Activated CD8-positive, alpha-beta memory T cell treated with anti-CD3 and anti-CD28 coated beads, Interleukin-2, amount 50 U/mL, for 48 hours (primary cell): ENCODE measurements at regions not wholly inside any gene's neighbourhood (a gene's known extent, or its start where the extent isn't known, plus 50 kb on each side); places are given as distances from the start of the nearest gene placed in this dataset.
"Not testable (repeated sequence)": the region's sequence is repeated elsewhere in the genome, so short reads cannot be mapped to it uniquely, and the experiment has no call there.

Experiments
- DNase-seq: peaks from one replicate; pipeline ENCODE4 v3.0.0-alpha.2; 2020

GRCh38 chr6:112821476-112821875 is 474.3 kb downstream of the RFPL4B start:
- no peak for DNase-seq

GRCh38 chr6:112822769-112823168 is 475.6 kb downstream of the RFPL4B start:
- DNase-seq: no peak

- DNase-seq: no peak
Measured at GRCh38 chr6:112827793-112828192, 480.7 kb downstream of the RFPL4B start.

GRCh38 chr6:112831022-112831421 is 483.9 kb downstream of the RFPL4B start:
- DNase-seq: no peak

DNA sequence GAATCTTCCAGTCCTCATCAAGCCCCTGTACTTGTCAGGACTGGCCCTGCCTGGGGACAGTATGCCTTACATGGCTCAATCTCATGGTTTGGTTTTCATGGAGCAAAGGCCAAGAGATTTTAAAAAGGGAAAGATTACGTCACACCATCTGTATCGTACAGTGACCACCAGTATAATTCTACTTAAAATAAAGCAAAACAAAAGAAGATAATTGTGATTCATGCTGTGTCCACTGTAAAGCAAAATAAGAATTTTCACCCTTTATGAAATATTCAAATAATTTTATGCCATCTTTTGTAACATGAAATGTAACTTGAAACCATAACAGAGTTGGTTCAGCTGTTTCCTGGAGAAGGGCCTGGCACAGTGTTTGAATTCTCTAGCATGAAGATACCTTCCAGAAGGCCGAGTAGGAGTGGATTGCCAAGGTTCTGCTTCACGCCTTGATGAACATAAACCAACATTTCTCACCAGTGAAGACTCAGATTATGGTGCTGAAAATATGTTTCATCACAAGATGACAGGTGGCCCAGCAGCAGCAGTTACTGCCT is 486.5 kb downstream of the RFPL4B start:
- no peak for DNase-seq

DNA sequence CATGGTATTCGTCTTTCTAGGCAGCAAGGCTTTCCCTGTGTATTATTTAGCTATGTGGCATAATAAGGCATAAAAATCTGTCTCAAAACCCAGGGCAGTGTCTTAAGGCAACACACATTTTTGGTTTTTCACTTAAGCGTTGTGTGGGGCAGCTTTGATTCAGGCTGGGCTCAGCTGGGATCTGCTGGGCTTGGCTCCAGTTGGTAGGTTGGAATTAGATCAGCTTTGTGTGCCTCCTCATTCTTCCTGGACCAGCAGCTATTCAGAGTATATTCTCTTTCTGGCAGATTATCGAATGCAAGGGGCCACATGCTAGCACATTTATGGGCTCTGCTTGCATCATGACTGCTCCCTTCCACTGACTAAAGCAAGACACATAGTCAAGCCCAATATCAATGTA is 487.9 kb downstream of the RFPL4B start:
- no peak for DNase-seq

DNA sequence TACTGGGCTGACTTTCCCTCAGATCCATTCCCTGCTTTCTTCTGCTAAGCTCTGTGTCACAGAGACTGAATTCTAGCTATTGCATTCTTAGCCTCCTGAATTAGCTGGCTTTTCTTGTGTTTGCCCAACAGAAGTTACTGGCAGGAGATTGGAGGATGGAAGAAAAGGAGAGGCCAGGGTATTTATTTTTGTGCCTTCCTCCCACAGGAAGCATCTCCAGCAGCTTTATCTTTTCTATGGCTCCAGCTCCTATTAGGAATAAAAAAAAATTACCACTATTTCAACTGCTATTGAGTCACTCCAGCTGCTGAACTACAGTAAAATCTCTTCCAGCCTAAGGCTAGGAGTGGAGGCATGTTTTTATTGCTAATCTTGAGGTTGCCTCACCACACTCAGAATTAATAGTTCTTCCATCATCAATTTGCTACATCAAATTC is 492.4 kb downstream of the RFPL4B start:
- DNase-seq: no peak

- no peak for DNase-seq
Measured at GRCh38 chr6:112841553-112842329, 494.6 kb downstream of the RFPL4B start.

DNA sequence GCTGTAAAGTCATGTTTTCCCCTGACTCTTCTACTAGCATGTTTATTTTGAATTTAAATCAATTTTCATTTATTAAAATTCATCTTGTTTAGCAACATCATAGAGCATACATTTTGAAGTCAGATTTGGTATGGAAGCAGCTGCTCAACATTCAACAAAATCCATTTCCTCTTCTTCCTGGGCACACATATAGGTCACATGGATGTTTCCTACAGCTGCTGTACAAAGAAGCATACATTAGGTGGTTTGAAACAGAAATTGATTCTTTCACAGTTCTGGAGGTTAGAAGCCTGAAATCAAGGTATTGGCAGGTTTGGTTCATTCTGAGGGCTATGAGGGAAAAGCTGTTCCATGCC is 495.2 kb downstream of the RFPL4B start:
- no peak for DNase-seq

GRCh38 chr6:112846681-112847080 is 499.6 kb downstream of the RFPL4B start:
- DNase-seq: no peak

DNA sequence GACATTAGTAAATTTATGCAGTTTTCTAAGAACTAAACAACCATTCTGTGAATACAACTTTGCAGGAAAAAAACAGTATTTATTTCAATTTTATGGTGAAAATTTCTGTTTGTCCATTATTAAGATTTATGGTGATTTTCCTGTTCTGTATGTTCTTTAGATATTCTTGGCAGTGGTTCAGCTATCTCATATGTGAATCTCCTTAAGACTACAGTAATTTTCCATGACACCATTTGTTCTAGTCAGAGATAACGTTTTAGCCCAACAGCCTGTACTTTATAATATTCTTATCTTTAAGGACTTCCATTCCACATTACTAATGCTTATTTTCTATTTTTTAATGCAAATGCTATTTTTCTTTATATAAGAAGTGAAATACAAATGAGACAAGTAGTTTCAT is 504.0 kb downstream of the RFPL4B start:
- no peak for DNase-seq

- DNase-seq: no peak
Measured at GRCh38 chr6:112853162-112853561, 506.0 kb downstream of the RFPL4B start.

DNA sequence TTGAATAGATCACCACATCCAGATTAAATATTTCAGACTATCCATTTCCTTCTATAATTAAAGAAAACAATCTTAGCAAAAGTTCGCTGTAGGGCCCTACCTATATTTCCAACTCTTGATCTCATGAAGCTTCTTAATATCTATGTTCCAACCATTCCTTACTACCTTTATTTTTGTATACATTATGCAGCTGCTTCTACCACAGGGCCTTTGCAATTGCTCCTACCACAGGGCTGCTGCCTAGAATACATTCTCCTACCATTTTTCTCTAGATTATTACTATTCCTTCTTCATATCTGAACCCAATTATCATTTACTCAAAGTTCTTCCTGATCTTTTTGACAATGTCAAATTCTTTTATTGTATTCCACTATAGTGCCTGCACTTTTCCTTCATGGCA is 516.6 kb downstream of the RFPL4B start:
- no peak for DNase-seq

DNA sequence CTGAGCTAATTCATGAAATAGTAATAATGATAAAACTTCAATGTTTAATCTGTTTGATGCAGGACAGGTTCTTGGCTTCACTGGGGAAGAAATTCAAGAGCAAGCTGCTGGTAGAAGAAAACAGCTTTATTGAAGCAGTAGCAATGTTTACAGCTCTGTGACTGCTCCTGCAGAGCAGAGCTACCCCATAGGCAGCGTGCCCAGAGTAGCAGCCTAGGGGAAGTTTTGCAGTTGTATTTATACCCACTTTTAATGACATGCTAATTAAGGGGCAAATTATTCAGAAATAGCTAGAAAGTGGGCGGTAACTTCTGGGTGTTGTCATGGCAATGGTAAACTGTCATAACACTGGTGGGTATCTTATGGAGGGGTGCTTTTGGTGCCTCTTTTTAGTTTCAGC is 518.0 kb downstream of the RFPL4B start:
- DNase-seq: no peak

- no peak for DNase-seq
Measured at GRCh38 chr6:112874881-112875280, 527.8 kb downstream of the RFPL4B start.

GRCh38 chr6:112877134-112878100 is 530.3 kb downstream of the RFPL4B start:
- DNase-seq: no peak

- DNase-seq: no peak
Measured at GRCh38 chr6:112879920-112880413, 532.8 kb downstream of the RFPL4B start.

GRCh38 chr6:112881027-112881426 is 533.9 kb downstream of the RFPL4B start:
- DNase-seq: no peak

GRCh38 chr6:112881828-112882780 is 535.0 kb downstream of the RFPL4B start:
- DNase-seq: no peak

DNA sequence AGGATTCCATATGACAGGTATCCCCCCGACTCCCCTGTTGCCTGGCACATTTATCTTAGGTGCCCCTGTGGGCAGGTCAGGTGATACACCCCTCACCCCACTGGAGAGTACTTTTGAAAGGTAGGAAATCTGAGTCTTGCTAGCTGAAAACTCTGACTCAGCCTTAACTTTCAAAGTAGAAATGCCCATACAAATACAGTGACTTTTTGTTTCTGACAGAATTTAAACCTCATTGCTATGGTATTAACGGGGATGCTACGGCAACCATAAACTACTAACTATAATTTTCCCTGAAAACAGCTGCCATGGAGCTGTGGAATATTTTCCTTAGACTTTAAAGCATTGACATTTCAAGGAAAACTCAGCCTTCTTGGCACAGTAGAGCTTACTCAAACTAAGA is 536.0 kb downstream of the RFPL4B start:
- DNase-seq: no peak

DNA sequence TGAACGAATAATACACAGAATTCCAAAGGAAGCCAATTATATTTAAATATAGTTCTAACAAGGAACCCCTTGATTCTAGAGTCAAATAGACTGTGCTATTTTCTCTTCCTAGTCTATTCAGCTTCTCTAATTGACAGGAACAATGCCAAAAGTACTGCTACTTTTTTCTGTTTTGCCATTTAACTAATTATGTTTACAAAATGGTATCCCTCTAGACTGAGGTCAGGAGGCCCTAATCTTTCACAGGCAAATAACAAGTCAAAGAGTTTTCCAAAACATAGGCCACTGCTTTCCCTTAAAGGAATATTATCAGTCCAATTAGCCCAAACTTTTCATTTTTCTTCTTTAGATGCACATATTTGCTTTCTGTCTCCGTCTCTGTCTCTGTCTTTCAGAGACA is 539.3 kb downstream of the RFPL4B start:
- DNase-seq: no peak

DNA sequence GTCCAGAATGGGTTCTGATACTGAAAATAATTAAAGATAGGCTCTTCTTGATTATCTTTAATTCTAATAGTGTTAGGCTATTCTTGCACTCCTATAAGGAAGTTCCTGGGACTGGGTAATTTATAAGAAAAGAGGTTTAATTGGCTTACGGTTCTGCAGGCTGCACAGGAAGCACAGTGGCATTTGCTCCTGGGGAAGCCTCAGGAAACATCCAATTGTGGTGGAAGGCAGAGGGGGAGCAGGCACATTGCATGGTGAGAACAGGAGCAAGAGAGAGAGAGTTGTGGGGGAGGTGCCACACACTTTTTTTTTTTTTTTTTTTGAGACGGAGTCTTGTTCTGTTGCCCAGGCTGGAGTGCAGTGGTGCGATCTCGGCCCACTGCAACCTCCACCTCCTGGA is 540.3 kb downstream of the RFPL4B start:
- not testable (repeated sequence) for DNase-seq
